Chondrocyte (in vitro differentiated cells): ENCODE measurements at regions not wholly inside any gene's neighbourhood (a gene's known extent, or its start where the extent isn't known, plus 50 kb on each side); places are given as distances from the start of the nearest gene placed in this dataset.
"Not testable (repeated sequence)": the region's sequence is repeated elsewhere in the genome, so short reads cannot be mapped to it uniquely, and the experiment has no call there.

Experiments
- DNase-seq: peaks from one replicate; pipeline ENCODE4 v3.0.0; 2021; ENCODE audit warnings: mixed read lengths, low spot score
- H3K27ac Mint-ChIP-seq: one replicate; pipeline ENCODE4 v1.8.0; 2021; ENCODE audit warnings: mild to moderate bottlenecking, moderate library complexity, mixed read lengths; ENCODE audit not compliant: unreplicated experiment
- H3K27me3 Mint-ChIP-seq: 2 replicates; pipeline ENCODE4 v1.8.0; 2021; ENCODE audit warnings: low read depth, mixed read lengths
- H3K36me3 Mint-ChIP-seq: 2 replicates; pipeline ENCODE4 v1.8.0; 2021; ENCODE audit warnings: low read depth, mixed read lengths
- H3K4me1 Mint-ChIP-seq: 2 replicates; pipeline ENCODE4 v1.8.0; 2021; ENCODE audit warnings: low read depth, mild to moderate bottlenecking, mixed read lengths
- H3K4me3 Mint-ChIP-seq: one replicate; pipeline ENCODE4 v1.8.0; 2021; ENCODE audit warnings: mild to moderate bottlenecking, moderate library complexity, mixed read lengths; ENCODE audit not compliant: unreplicated experiment
- H3K9me3 Mint-ChIP-seq: 2 replicates; pipeline ENCODE4 v1.8.0; 2021; ENCODE audit warnings: low read depth, mixed read lengths
- TF ChIP-seq, protein P1 (sequence below): fragments of 200-600 bp; sonication (generic); IDR thresholded peaks from 2 replicates; pipeline ENCODE4 v1.5.0; 2021; ENCODE audit warnings: antibody characterized with exemption, mild to moderate bottlenecking, moderate library complexity

DNA sequence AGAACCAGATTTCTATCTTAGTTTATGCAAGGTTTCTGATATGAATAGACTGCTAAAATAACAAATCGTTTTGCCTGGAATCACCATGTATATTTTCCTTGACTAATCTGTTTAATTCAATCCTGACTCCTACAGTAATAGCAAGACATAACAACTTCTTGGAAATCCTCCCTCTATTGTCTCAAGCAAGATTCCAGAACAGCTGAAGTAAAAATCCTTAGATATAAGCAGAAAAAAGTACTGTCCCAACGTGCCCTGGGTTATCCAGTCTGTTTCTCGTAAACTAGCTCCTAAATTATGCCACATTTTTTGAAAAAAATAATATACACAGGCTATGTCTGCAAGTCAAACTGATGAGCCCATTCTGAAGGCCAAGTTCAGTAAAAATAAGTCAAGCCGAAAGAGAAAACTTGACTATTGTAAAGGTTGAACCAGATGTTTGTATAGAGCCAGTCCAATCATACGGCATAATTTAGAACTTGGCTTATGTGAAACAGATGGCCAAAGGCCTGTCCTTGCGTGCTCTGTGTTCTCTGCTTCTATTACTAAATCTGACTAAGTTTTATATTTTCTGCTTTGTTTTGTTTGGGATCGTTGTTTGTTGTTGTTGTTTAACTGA is 341.6 kb upstream of the NRSN1 start:
- Mint-ChIP-seq H3K4me3 (no peak overlapping the region), H3K9me3 (peaks cover 4% of the 10 kb centered on the region), H3K4me1 (no peaks in the 10 kb centered on the region), H3K27me3 (no peaks in the 10 kb centered on the region), H3K27ac (no peak overlapping the region), H3K36me3 (no peaks in the 10 kb centered on the region)
- DNase-seq = no peak
- TF ChIP-seq, protein P1, sequence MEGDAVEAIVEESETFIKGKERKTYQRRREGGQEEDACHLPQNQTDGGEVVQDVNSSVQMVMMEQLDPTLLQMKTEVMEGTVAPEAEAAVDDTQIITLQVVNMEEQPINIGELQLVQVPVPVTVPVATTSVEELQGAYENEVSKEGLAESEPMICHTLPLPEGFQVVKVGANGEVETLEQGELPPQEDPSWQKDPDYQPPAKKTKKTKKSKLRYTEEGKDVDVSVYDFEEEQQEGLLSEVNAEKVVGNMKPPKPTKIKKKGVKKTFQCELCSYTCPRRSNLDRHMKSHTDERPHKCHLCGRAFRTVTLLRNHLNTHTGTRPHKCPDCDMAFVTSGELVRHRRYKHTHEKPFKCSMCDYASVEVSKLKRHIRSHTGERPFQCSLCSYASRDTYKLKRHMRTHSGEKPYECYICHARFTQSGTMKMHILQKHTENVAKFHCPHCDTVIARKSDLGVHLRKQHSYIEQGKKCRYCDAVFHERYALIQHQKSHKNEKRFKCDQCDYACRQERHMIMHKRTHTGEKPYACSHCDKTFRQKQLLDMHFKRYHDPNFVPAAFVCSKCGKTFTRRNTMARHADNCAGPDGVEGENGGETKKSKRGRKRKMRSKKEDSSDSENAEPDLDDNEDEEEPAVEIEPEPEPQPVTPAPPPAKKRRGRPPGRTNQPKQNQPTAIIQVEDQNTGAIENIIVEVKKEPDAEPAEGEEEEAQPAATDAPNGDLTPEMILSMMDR = no peak

DNA sequence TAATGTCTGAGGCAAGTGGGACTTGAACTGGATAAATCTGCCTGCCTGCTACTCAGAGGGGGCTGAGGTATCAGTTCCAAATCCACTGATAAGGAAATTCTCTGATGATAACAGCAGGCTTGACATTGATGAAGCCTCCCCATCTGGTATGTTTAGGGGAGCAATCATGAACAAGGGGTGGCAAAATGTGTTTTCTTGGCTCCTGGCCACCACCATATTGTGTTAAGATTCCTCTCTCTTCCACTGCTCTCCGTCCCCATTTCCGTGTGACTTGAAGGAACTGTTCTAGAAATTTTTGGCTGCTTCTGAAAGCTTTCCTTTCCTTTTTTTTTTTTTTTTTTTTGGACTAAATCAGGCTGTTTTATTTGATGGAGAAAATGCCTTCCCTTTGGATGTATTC is 335.3 kb upstream of the NRSN1 start:
- no peaks in the 10 kb centered on the region for H3K4me1 Mint-ChIP-seq
- TF ChIP-seq, protein P1 = no peak
- H3K27ac Mint-ChIP-seq = no peak overlapping the region
- H3K9me3 Mint-ChIP-seq = peaks cover 5% of the 10 kb centered on the region
- H3K27me3 Mint-ChIP-seq = no peaks in the 10 kb centered on the region
- H3K36me3 Mint-ChIP-seq = no peaks in the 10 kb centered on the region
- no peak for DNase-seq
- no peak overlapping the region for H3K4me3 Mint-ChIP-seq

DNA sequence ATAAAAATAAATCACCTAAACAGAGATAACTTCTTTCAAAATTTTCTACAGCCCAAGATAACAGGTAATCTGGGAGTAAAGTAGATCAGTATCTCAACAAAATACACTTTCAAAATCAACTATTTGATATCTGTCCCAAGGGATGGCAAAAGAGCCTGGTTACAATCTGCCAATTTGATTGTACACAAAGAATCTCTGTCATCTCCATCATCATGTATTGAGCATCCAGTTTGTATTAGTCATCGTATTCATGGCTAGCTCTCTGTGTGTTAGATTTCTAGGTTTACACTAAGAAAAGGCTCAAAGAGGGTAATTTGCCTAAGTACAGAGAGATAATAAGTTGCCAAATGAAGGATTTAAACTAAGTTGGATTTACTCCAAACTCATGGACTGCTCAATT is 329.0 kb upstream of the NRSN1 start:
- TF ChIP-seq, protein P1 = no peak
- Mint-ChIP-seq H3K4me1 (no peaks in the 10 kb centered on the region), H3K4me3 (no peak overlapping the region), H3K27me3 (no peaks in the 10 kb centered on the region), H3K36me3 (no peaks in the 10 kb centered on the region), H3K9me3 (peaks cover 5% of the 10 kb centered on the region), H3K27ac (no peak overlapping the region)
- DNase-seq = no peak

DNA sequence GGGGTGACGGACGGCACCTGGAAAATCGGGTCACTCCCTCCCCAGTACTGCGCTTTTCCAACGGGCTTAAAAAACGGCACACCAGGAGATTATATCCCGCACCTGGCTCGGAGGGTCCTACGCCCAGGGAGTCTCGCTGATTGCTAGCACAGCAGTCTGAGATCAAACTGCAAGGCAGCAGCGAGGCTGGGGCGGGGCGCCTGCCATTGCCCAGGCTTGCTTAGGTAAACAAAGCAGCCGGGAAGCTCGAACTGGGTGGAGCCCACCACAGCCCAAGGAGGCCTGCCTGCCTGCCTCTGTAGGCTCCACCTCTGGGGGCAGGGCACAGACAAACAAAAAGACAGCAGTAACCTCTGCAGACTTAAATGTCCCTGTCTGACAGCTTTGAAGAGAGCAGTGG is 321.7 kb upstream of the NRSN1 start:
- not testable (repeated sequence) for H3K27ac Mint-ChIP-seq, DNase-seq, H3K4me1 Mint-ChIP-seq, H3K27me3 Mint-ChIP-seq, H3K36me3 Mint-ChIP-seq, H3K9me3 Mint-ChIP-seq, H3K4me3 Mint-ChIP-seq

DNA sequence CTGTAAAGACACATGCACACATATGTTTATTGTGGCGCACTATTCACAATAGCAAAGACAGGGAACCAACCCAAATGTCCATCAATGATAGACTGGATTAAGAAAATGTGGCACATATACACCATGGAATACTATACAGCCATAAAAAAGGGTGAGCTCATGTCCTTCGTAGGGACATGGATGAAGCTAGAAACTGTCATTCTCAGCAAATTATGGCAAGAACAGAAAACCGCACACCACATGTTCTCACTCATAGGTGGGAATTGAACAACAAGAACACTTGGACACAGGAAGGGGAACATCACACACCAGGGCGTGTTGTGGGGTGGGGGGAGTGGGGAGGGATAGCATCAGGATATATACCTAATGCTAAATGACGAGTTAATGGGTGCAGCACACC is 304.9 kb upstream of the NRSN1 start:
- H3K36me3 Mint-ChIP-seq, H3K27ac Mint-ChIP-seq, H3K4me1 Mint-ChIP-seq, DNase-seq, H3K27me3 Mint-ChIP-seq, H3K9me3 Mint-ChIP-seq, H3K4me3 Mint-ChIP-seq: not testable (repeated sequence)

DNA sequence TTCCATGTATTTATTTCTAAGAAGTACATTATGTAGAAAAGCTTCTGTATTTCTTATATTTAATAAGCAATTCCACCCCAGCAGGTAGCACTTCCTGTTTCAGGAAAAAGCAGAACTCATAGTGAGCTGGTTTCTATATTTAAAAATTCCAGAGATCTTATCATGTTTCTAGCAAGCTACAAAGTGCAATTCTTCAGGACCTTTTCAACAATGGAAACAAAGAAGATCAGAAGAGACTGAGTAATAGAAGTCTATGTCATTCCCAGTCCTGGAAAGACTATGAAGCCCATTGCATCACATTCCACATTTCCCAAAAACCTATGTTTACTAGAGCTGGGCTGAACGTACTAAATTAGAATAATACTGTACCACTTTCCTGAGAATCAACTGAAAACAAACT is 302.6 kb upstream of the NRSN1 start:
- Mint-ChIP-seq H3K4me3 (no peak overlapping the region), H3K27me3 (no peaks in the 10 kb centered on the region), H3K27ac (no peak overlapping the region), H3K9me3 (peaks cover 4% of the 10 kb centered on the region), H3K4me1 (peaks cover 7% of the 10 kb centered on the region), H3K36me3 (no peaks in the 10 kb centered on the region)
- TF ChIP-seq, protein P1 = no peak
- no peak for DNase-seq
